Hematopoietic multipotent progenitor cell treated with erythropoietin and hydrocortisone succinate and interleukin-3 and kit ligand, for 17 days (in vitro differentiated cells): ENCODE measurements at regions not wholly inside any gene's neighbourhood (a gene's known extent, or its start where the extent isn't known, plus 50 kb on each side); places are given as distances from the start of the nearest gene placed in this dataset.
"Not testable (repeated sequence)": the region's sequence is repeated elsewhere in the genome, so short reads cannot be mapped to it uniquely, and the experiment has no call there.

ENCODE experiments used
- DNase-seq: peaks from one replicate; pipeline ENCODE4 v3.0.0-alpha.2; 2015; ENCODE audit warnings: low spot score

GRCh38 chr7:112540839-112541577 lies 60.2 kb downstream of the LSMEM1 start:
- no peak for DNase-seq

GRCh38 chr7:112546723-112547513 lies 66.1 kb downstream of the LSMEM1 start:
- DNase-seq, result no peak

GRCh38 chr7:112547916-112548315 lies 67.1 kb downstream of the LSMEM1 start:
- no peak for DNase-seq

- DNase-seq, result peak; percentile 61
These were observed 69.8 kb downstream of the LSMEM1 start for GRCh38 chr7:112550468-112551060.

- not testable (repeated sequence) for DNase-seq
These were observed 70.7 kb downstream of the LSMEM1 start for GRCh38 chr7:112551521-112551920.

GRCh38 chr7:112554591-112554990 lies 73.8 kb downstream of the LSMEM1 start:
- no peak for DNase-seq

- no peak for DNase-seq
These were observed 75.8 kb downstream of the LSMEM1 start for GRCh38 chr7:112556633-112557032.

GRCh38 chr7:112566442-112567324 lies 85.9 kb downstream of the LSMEM1 start:
- no peak for DNase-seq

- DNase-seq, result no peak
These were observed 86.6 kb downstream of the LSMEM1 start for GRCh38 chr7:112567388-112567787.

GRCh38 chr7:112571852-112572607 lies 91.2 kb downstream of the LSMEM1 start:
- no peak for DNase-seq

- DNase-seq, result peak; percentile 9
These were observed 92.0 kb downstream of the LSMEM1 start for GRCh38 chr7:112572669-112573301.

- DNase-seq, result no peak
These were observed 92.7 kb downstream of the LSMEM1 start for GRCh38 chr7:112573302-112574039.

GRCh38 chr7:112575864-112576263 lies 95.1 kb downstream of the LSMEM1 start:
- no peak for DNase-seq

- no peak for DNase-seq
These were observed 98.6 kb downstream of the LSMEM1 start for GRCh38 chr7:112579388-112579787.

GRCh38 chr7:112580717-112581435 lies 100.1 kb downstream of the LSMEM1 start:
- DNase-seq, result no peak

GRCh38 chr7:112581529-112581928 lies 100.7 kb downstream of the LSMEM1 start:
- no peak for DNase-seq

- no peak for DNase-seq
These were observed 103.5 kb downstream of the LSMEM1 start for GRCh38 chr7:112584290-112584689.

- no peak for DNase-seq
These were observed 106.7 kb downstream of the LSMEM1 start for GRCh38 chr7:112587504-112587903.

GRCh38 chr7:112592565-112593263 lies 111.9 kb downstream of the LSMEM1 start:
- DNase-seq, result not testable (repeated sequence)
